HL-60 (cell line): ENCODE measurements at regions not wholly inside any gene's neighbourhood (a gene's known extent, or its start where the extent isn't known, plus 50 kb on each side); places are given as distances from the start of the nearest gene placed in this dataset.

Experiments used
- DNase-seq, 2 experiments: peaks; one replicate each; pipeline ENCODE4 v3.0.0-alpha.2; 2010 to 2020; ENCODE audit warnings: low read depth in 1 of 2, low spot score in 1 of 2
- H3K27ac ChIP-seq: fragments of 250-450 bp; sonication (Bioruptor Pico); replicated peaks from 2 replicates; pipeline ENCODE4 v1.5.1; 2020; ENCODE audit warnings: mild to moderate bottlenecking, moderate library complexity
- H3K27me3 ChIP-seq: fragments of 250-450 bp; sonication (Bioruptor Pico); 2 replicates; pipeline ENCODE4 v1.5.1; 2021; ENCODE audit warnings: mild to moderate bottlenecking, moderate library complexity; ENCODE audit not compliant: insufficient read depth, poor library complexity, severe bottlenecking
- H3K4me3 ChIP-seq: replicated peaks from 2 replicates; pipeline ENCODE4 v1.5.1; 2011; ENCODE audit warnings: mild to moderate bottlenecking, control low read depth, low read length; ENCODE audit not compliant: insufficient read depth
- CTCF ChIP-seq: IDR thresholded peaks from one replicate; pipeline ENCODE4 v1.5.1; 2011; ENCODE audit warnings: low read length, control low read depth, inconsistent platforms; ENCODE audit not compliant: insufficient read depth
- GABPA ChIP-seq: IDR thresholded peaks from 2 replicates; pipeline ENCODE4 v1.6.1; 2012; ENCODE audit warnings: low read depth
- POLR2AphosphoS5 ChIP-seq: IDR thresholded peaks from 2 replicates; pipeline ENCODE4 v1.6.1; 2012; ENCODE audit warnings: low read depth
- REST ChIP-seq: IDR thresholded peaks from 2 replicates; pipeline ENCODE4 v1.6.1; 2012; ENCODE audit warnings: low read depth; ENCODE audit not compliant: insufficient replicate concordance
- SPI1 ChIP-seq: IDR thresholded peaks from 2 replicates; pipeline ENCODE4 v1.6.1; 2012; ENCODE audit warnings: low read depth, mild to moderate bottlenecking, borderline replicate concordance

GRCh38 chrX:145687146-145687545 is 130.5 kb upstream of the SLITRK2 start:
- no peak for DNase-seq
- TF ChIP-seq GABPA (no peak), POLR2AphosphoS5 (no peak), CTCF (no peak), REST (no peak), SPI1 (no peak)
- Histone ChIP-seq H3K27me3 (no peaks in the 10 kb centered on the region), H3K27ac (no peak overlapping the region), H3K4me3 (no peak overlapping the region)

GRCh38 chrX:145687707-145688106 is 129.9 kb upstream of the SLITRK2 start:
- no peak for DNase-seq
- no peaks in the 10 kb centered on the region for H3K27me3 ChIP-seq
- no peak overlapping the region for H3K27ac ChIP-seq
- H3K4me3 ChIP-seq, result no peak overlapping the region
- no peak for TF ChIP-seq SPI1
- TF ChIP-seq CTCF, result no peak
- TF ChIP-seq REST, result no peak
- TF ChIP-seq GABPA, result no peak
- no peak for TF ChIP-seq POLR2AphosphoS5

- Histone ChIP-seq H3K27ac (no peak overlapping the region), H3K27me3 (no peaks in the 10 kb centered on the region), H3K4me3 (no peak overlapping the region)
- no peak for DNase-seq
- TF ChIP-seq SPI1, result no peak
Observed at GRCh38 chrX:145694048-145694447, 123.6 kb upstream of the SLITRK2 start.

GRCh38 chrX:145715641-145716138 is 101.9 kb upstream of the SLITRK2 start:
- H3K4me3 ChIP-seq, result no peak overlapping the region
- TF ChIP-seq REST (no peak), GABPA (no peak), SPI1 (no peak), POLR2AphosphoS5 (no peak), CTCF (no peak)
- DNase-seq, result no peak

More at GRCh38 chrX:145715641-145716138, 101.9 kb upstream of the SLITRK2 start:
- H3K27ac ChIP-seq, result no peak overlapping the region
- no peaks in the 10 kb centered on the region for H3K27me3 ChIP-seq
